Esophagus squamous epithelium (tissue), 5 donors: ENCODE measurements at regions not wholly inside any gene's neighbourhood (a gene's known extent, or its start where the extent isn't known, plus 50 kb on each side); places are given as distances from the start of the nearest gene placed in this dataset.
A peak's percentile ranks its signal among the peaks of the same experiment; 100 is the strongest.

Source experiments
- DNase-seq: peaks from one replicate; lab custom pipeline; 2025; lab: John Stamatoyannopoulos, UW
- H3K27ac ChIP-seq, 4 donors: fragments of 200-600 bp; sonication (generic); one replicate each; pipeline ENCODE4 v1.5.1; 2016 to 2019; ENCODE audit warnings: mild to moderate bottlenecking in 1 of 4
- H3K27me3 ChIP-seq, 4 donors: fragments of 200-600 bp; sonication (generic); 1 replicate in 3 of 4; 2 replicates in 1 of 4; pipeline versions ENCODE4 v1.5.1 to v1.6.0; 2017 to 2021; ENCODE audit warnings: antibody characterized with exemption in 1 of 4
- H3K36me3 ChIP-seq, 3 donors: fragments of 200-600 bp; sonication (generic); one replicate each; pipeline ENCODE4 v1.5.1; 2016 to 2019
- H3K4me1 ChIP-seq, 3 donors: fragments of 200-600 bp; sonication (generic); one replicate each; pipeline ENCODE4 v1.5.1; 2017 to 2019
- H3K4me3 ChIP-seq, 4 donors: fragments of 200-600 bp; sonication (generic); 1 replicate in 3 of 4; 2 replicates in 1 of 4; pipeline ENCODE4 v1.5.1; 2016 to 2019; ENCODE audit warnings: mild to moderate bottlenecking in 2 of 4, moderate library complexity in 1 of 4
- H3K9me3 ChIP-seq, 3 donors: fragments of 200-600 bp; sonication (generic); one replicate each; pipeline ENCODE4 v1.5.1; 2016 to 2019
- CTCF ChIP-seq, 6 experiments: fragments of 450-650 bp in 4 of 6; fragments of 200-600 bp in 2 of 6; sonication (generic) in 2 of 6; IDR thresholded peaks; one replicate each; pipeline ENCODE4 v1.5.1; 2016 to 2019; ENCODE audit warnings: antibody characterized with exemption in 6 of 6, mild to moderate bottlenecking in 4 of 6, moderate library complexity in 4 of 6
- POLR2A ChIP-seq, 4 donors: fragments of 450-650 bp; IDR thresholded peaks; one replicate each; pipeline ENCODE4 v1.6.1; 2017; ENCODE audit warnings: antibody characterized with exemption in 4 of 4, mild to moderate bottlenecking in 4 of 4, moderate library complexity in 3 of 4
- WGBS, 2 donors: methylation state at CpG; one replicate each; pipeline ENCODE4 v1.1.5; 2018; 5-methylcytosine and 5-hydroxymethylcytosine counted together
- intact Hi-C: fragments of 100-400 bp; cut with DNase I; formaldehyde crosslinking; loops from one replicate; pipeline ENCODE4 v1.15.0; 2022
- donor health status: DM: yes; HTN: yes; CAD: no.

DNA sequence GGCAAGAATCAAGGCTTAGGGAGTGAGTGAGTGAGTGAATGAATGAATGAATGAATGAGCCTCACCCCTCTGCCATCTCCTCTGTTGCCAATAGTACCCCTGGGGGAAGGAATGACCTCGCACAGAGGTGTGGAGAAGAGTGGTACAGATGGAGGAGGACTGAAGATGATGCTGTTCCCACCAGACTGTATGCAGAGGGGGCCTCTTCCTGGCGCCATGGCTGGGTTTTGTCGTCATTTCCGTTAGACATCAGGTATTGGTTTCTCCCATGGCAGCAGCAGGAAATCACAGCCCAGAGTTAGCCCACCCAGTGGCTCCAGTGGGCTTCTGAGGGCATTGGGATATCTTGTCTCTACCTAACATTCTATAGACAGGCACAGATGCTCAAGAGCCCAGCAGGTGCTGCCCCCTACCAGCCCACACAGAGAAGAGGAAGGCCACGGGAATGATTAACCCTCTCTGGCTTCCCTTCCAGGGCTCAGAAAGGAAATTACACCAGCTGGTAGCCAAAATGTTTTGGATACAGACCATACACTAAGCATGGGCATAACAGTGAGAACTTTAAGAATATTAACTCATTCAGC is 109.8 kb upstream of the SLC6A11 start:
- DNase-seq: no peak
- intact Hi-C loops: no loop called here
- no peak overlapping the region for H3K4me3 ChIP-seq
- 19 to 27% methylated on average over 5 of the region's 5 CpGs for WGBS, 2 donors
- TF ChIP-seq POLR2A (IDR thresholded peaks at IDR 0.05) (no peak), CTCF (IDR thresholded peaks at IDR 0.05) (no peak)
- H3K27me3 ChIP-seq: peaks cover 0 to 98% (median 14%) of the 10 kb centered on the region in 4 donors
- no peak overlapping the region for H3K27ac ChIP-seq
- H3K36me3 ChIP-seq: no peaks in the 10 kb centered on the region
- no peaks in the 10 kb centered on the region for H3K9me3 ChIP-seq
- peaks cover 0 to 14% (median 0%) of the 10 kb centered on the region in 3 donors for H3K4me1 ChIP-seq

- intact Hi-C loops: no loop called here
- Histone ChIP-seq H3K4me3 (no peak overlapping the region), H3K27ac (no peak overlapping the region), H3K4me1 (peaks cover 0 to 14% (median 0%) of the 10 kb centered on the region in 3 donors), H3K27me3 (peaks cover 0 to 100% (median 14%) of the 10 kb centered on the region in 4 donors), H3K9me3 (no peaks in the 10 kb centered on the region), H3K36me3 (no peaks in the 10 kb centered on the region)
- TF ChIP-seq POLR2A (IDR thresholded peaks at IDR 0.05) (no peak), CTCF (IDR thresholded peaks at IDR 0.05) (no peak)
- DNase-seq: no peak
- 40% methylated on average over 4 to 6 of the region's 11 CpGs for WGBS, 2 donors
Observed at GRCh38 chr3:10706740-10707399, 109.2 kb upstream of the SLC6A11 start.

DNA sequence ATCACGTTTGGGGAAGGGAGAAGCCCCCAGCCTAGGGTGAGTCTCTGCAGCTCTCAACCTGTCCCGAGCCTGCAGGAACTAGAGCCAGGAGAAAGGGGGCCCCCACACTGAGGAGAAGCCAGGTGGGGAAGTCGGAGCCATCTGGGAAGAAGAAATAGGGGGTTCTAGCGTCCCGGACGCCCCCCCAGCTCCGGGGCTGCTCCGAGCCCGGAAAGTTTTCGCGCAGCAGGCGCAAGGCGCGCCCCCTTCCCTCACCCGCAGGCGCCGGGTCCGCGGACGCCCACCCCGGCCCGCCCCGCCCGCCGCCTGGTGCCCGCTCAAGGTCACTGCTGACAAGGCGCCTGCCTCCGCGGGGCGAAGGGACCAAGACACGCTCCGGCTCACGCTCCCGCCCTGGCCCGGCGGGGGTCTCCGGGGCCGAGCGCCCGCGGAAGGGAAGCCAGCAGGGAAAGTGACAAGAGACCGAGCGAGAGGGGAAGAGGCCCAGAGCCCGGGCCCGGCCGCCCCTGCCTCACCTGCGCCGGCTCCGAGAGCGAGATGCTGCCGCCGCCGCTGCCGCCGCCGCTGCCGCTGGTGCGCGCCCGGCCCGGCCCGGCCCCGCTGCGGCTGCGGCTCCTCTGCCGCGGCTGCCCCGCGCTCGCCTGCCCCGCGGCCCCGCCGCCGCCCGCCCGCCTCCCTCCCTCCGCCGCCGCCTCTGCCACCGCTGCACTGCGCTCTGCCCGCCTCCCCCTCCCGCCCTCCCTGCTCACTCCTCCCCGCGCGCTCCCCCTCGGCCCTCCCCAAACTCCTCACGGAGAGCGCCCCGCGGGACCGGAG is 108.4 kb upstream of the SLC6A11 start:
- no peaks in the 10 kb centered on the region for H3K36me3 ChIP-seq
- no peak overlapping the region for H3K27ac ChIP-seq
- H3K9me3 ChIP-seq: no peaks in the 10 kb centered on the region
- TF ChIP-seq CTCF (IDR thresholded peaks at IDR 0.05): no peak
- no peak for TF ChIP-seq POLR2A (IDR thresholded peaks at IDR 0.05)
- H3K4me3 ChIP-seq: peak overlapping the region in 2 of 4 donors; percentile 37 to 51
- DNase-seq: no peak
- H3K4me1 ChIP-seq: peaks cover 0 to 14% (median 0%) of the 10 kb centered on the region in 3 donors
- intact Hi-C loops: no loop called here
- WGBS, 2 donors: 0% methylated on average over 6 of the region's 93 CpGs; no CpG with 5 or more reads in 1 of the 2 donors
- H3K27me3 ChIP-seq: peaks cover 0 to 100% (median 14%) of the 10 kb centered on the region in 4 donors

DNA sequence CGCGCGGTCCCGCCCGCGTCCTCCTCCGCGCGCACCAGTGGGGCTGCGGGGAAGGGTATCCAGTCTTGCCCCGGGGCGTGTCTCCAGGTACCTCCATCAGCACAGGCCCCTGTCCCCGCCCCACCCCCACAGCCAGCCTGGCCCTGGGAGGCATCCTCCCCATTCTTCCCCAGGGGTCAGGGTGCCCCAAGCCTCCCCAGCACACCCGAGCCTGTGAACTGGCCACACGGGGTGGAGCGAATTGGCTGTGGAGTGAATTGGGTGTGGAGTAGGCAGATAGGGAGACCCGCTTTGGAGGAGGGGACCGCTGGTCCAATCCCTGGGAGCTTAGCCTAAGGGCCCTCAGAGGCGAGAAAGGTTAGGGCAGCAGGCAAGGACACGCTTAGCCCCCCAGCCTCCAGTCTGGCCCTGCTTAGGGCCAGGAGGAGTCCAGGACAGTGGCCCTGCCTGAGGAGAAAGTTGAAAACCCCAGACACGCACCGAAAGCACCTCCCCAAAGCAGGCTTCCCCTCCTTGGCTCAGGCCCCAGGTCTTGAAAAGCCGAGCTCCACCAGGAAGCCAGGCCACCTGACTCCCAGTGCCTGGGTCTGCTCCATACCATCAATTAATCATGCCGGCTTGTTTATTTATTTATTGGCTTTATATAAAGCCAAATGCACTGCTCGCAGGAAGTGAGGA is 107.7 kb upstream of the SLC6A11 start:
- DNase-seq: no peak
- intact Hi-C loops: no loop called here
- Histone ChIP-seq H3K36me3 (no peaks in the 10 kb centered on the region), H3K9me3 (no peaks in the 10 kb centered on the region), H3K4me1 (peaks cover 0 to 14% (median 0%) of the 10 kb centered on the region in 3 donors), H3K4me3 (peak overlapping the region in 1 of 4 donors; percentile 37), H3K27me3 (peaks cover 0 to 100% (median 14%) of the 10 kb centered on the region in 4 donors), H3K27ac (no peak overlapping the region)
- no peak for TF ChIP-seq POLR2A (IDR thresholded peaks at IDR 0.05)
- no peak for TF ChIP-seq CTCF (IDR thresholded peaks at IDR 0.05)
- WGBS, 2 donors: 24 to 40% methylated on average over 2 to 4 of the region's 25 CpGs
